ENCODE measurements at regions not wholly inside any gene's neighbourhood (a gene's known extent, or its start where the extent isn't known, plus 50 kb on each side); places are given as distances from the start of the nearest gene placed in this dataset.

DNA sequence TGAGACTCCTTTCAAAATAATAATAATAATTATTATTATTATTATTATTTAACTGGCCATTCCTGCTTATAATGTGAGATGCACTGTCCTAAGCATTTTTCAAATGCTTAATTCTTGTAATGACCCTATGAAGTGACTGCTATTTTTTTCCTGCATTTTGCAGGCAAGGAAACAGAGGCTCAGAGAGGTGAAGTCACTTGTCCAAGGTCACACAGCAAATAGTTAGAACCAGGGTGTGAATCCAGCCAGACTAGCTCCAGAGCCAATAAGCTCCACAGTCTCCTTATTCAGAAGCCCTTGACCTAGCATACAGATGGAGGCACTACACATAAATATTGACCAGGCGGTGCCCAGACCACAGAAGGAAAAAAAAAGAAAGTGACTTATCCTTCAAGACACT, 77.5 kb upstream of the CACNA1A start:
- intact Hi-C loops (cut with micrococcal nuclease) = loop anchor here (10.0 kb wide), 1 partner anchor 149 kb away; no protein-coding TSS in a partner anchor
- Histone ChIP-seq H3K4me1 (ENCODE audit: insufficient read depth, low read length) (no peaks in the 10 kb centered on the region), H3K9me2 (replicated peaks; ENCODE audit: low read length) (no peaks in the 10 kb centered on the region), H3K27me3 (ENCODE audit: low read length) (no peaks in the 10 kb centered on the region), H3F3A (ENCODE audit: low read length, unreplicated experiment) (no peaks in the 10 kb centered on the region), H3K4me2 (ENCODE audit: low read length) (no peak overlapping the region), H4K20me1 (ENCODE audit: low read length) (no peaks in the 10 kb centered on the region), H3K79me2 (ENCODE audit: low read length) (no peaks in the 10 kb centered on the region), H3K9me3 (ENCODE audit: low read length) (no peaks in the 10 kb centered on the region), H3K36me3 (ENCODE audit: low read depth, low read length) (no peaks in the 10 kb centered on the region), H3K4me3 (ENCODE audit: low read length) (no peak overlapping the region), H3K27ac (ENCODE audit: low read length) (no peak overlapping the region), H2AFZ (ENCODE audit: low read length) (no peak overlapping the region), H3K9ac (ENCODE audit: low read length) (no peak overlapping the region)
- TF ChIP-seq EZH2phosphoT487 (IDR thresholded peaks at IDR 0.05; ENCODE audit: borderline replicate concordance, low read length) (no peak), CTCF (conservative IDR thresholded peaks at IDR 0.05; ENCODE audit: low read depth, low read length) (no peak), EZH2 (IDR thresholded peaks at IDR 0.05; ENCODE audit: low read length, unreplicated experiment) (no peak)
- no TSS peak for BruUV-seq (replicated peaks)
- ChIA-PET POLR2A (ENCODE audit: unreplicated experiment) (no interaction called here), CTCF (no interaction called here)
- no peak for DNase-seq
- no peak for ATAC-seq

DNA sequence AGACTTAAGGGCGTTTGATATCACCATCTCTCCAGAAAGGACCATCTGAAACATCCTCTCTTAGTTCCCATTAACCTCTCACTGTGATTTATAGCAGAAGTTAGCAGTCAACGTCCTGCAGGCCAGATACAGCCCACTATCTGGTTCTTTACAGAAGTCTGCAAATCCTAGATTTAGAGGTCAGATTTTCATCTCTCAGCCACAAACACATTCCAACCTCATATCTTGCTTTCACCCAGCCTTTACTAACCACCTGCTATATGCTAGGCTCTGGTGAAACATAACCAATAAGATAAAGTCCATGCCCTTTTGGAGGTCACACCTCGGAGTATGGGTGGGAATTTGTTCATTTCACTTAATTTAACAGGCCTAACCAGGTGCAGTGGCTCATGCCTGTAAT, 76.8 kb upstream of the CACNA1A start:
- CTCF ChIA-PET = no interaction called here
- BruUV-seq (replicated peaks) = no TSS peak
- H3K4me2 ChIP-seq (ENCODE audit: low read length) = no peak overlapping the region

More for the DNA sequence above, 76.8 kb upstream of the CACNA1A start:
- no peak for TF ChIP-seq EZH2 (IDR thresholded peaks at IDR 0.05; ENCODE audit: low read length, unreplicated experiment)
- TF ChIP-seq EZH2phosphoT487 (IDR thresholded peaks at IDR 0.05; ENCODE audit: borderline replicate concordance, low read length) = no peak
- TF ChIP-seq CTCF (conservative IDR thresholded peaks at IDR 0.05; ENCODE audit: low read depth, low read length) = no peak
- Histone ChIP-seq H3K9me2 (replicated peaks; ENCODE audit: low read length) (no peaks in the 10 kb centered on the region), H4K20me1 (ENCODE audit: low read length) (no peaks in the 10 kb centered on the region), H3F3A (ENCODE audit: low read length, unreplicated experiment) (no peaks in the 10 kb centered on the region), H3K36me3 (ENCODE audit: low read depth, low read length) (no peaks in the 10 kb centered on the region), H2AFZ (ENCODE audit: low read length) (no peak overlapping the region), H3K4me1 (ENCODE audit: insufficient read depth, low read length) (no peaks in the 10 kb centered on the region), H3K79me2 (ENCODE audit: low read length) (no peaks in the 10 kb centered on the region), H3K27ac (ENCODE audit: low read length) (no peak overlapping the region), H3K9ac (ENCODE audit: low read length) (no peak overlapping the region), H3K9me3 (ENCODE audit: low read length) (no peaks in the 10 kb centered on the region), H3K4me3 (ENCODE audit: low read length) (no peak overlapping the region), H3K27me3 (ENCODE audit: low read length) (no peaks in the 10 kb centered on the region)
- ATAC-seq (no peak), DNase-seq (no peak)
- intact Hi-C loops (cut with micrococcal nuclease) = loop anchor here (10.0 kb wide), 1 partner anchor 148 kb away; no protein-coding TSS in a partner anchor
- POLR2A ChIA-PET (ENCODE audit: unreplicated experiment) = no interaction called here

Data from PC-3 (cell line).